NCI-H82 treated with DMSO at 0.1 percent for 48 hours (cell line): ENCODE measurements at regions not wholly inside any gene's neighbourhood (a gene's known extent, or its start where the extent isn't known, plus 50 kb on each side); places are given as distances from the start of the nearest gene placed in this dataset.
A peak's percentile ranks its signal among the peaks of the same experiment; 100 is the strongest.
"Not testable (repeated sequence)": the region's sequence is repeated elsewhere in the genome, so short reads cannot be mapped to it uniquely, and the experiment has no call there.

Experiments used
- DNase-seq: peaks from one replicate; lab custom pipeline; 2025; ENCODE audit not compliant: unreplicated experiment; lab: John Stamatoyannopoulos, UW

GRCh38 chr12:54716261-54716660 lies 68.1 kb upstream of the DCD start:
- no peak for DNase-seq

GRCh38 chr12:54713876-54714275 lies 65.7 kb upstream of the DCD start:
- not testable (repeated sequence) for DNase-seq

DNA sequence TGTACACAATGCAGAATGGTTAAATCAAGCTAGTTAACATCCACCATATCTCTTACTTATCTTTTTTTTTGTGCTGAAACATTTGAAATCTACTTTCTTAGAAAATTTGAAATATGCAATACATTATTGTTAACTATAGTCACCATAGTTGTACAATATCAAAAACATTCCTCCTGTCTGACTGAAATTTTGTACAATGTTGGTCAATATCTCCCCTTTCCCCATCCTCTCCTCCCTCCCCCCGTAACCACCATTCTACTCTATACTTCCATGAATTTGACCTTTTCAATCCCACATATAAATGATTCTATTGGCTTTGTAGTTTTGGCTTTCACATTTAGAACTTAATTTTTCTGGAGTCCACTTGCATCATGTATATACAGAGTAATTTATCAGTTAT lies 63.5 kb upstream of the DCD start:
- DNase-seq, result no peak

GRCh38 chr12:54708826-54709225 lies 60.7 kb upstream of the DCD start:
- DNase-seq, result no peak

DNA sequence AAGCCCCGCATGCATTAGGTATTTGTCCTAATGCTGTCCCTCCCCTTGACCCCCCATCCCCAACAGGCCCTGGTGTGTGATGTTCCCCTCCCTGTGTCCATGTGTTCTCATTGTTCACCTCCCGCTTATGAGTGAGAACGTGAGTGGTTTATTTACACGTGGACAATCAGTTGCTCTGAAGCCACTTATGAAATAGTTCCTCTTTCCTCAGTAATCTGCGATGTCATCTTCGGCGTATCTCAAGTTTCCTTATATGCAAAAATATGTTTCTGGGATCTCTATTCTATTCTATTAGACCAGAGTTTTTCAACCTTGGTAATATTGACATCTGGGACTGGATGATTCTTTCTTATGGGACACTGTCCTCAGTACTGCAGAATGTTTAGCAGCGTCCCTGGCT lies 56.0 kb upstream of the DCD start:
- DNase-seq, result no peak

- peak; percentile 6 for DNase-seq
Measured at GRCh38 chr12:54701940-54702592, 53.9 kb upstream of the DCD start.

- DNase-seq, result no peak
Measured at GRCh38 chr12:54700849-54701248, 52.7 kb upstream of the DCD start.

DNA sequence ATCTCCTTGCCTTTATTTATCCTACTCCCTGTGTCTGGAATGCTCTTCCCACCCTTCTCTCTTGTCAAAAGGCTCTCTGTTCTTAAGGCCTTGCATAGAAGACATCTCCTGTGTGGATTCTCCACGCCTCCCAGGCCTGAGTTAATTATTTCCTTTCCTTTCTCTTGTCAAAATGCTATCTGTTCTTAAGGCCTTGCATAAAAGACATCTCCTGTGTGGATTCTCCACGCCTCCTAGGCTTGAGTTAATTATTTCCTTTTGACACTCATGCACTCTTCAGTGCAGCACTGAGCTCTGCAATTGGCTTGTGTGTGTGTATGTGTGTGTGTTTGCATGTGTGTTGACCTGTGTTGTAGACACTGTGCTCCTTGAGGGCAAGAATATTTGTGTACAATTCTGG lies 52.1 kb upstream of the DCD start:
- no peak for DNase-seq
